MM.1S (cell line): ENCODE measurements at regions not wholly inside any gene's neighbourhood (a gene's known extent, or its start where the extent isn't known, plus 50 kb on each side); places are given as distances from the start of the nearest gene placed in this dataset.

Experiments used
- CTCF ChIP-seq: fragments of 300-600 bp; sonication (generic); IDR thresholded peaks from 2 replicates; pipeline ENCODE4 v1.5.1; 2016; ENCODE audit warnings: antibody characterized with exemption, low read length, mixed read lengths
- EZH2 ChIP-seq: fragments of 300-600 bp; sonication (generic); optimal IDR thresholded peaks from 2 replicates; pipeline ENCODE3; 2017; ENCODE audit warnings: low read depth, mild to moderate bottlenecking, antibody characterized with exemption, low read length, mixed read lengths
- EZH2phosphoT487 ChIP-seq: fragments of 300-600 bp; sonication (generic); IDR thresholded peaks from 2 replicates; pipeline ENCODE4 v1.6.1; 2018; ENCODE audit warnings: antibody characterized with exemption, low read length

DNA sequence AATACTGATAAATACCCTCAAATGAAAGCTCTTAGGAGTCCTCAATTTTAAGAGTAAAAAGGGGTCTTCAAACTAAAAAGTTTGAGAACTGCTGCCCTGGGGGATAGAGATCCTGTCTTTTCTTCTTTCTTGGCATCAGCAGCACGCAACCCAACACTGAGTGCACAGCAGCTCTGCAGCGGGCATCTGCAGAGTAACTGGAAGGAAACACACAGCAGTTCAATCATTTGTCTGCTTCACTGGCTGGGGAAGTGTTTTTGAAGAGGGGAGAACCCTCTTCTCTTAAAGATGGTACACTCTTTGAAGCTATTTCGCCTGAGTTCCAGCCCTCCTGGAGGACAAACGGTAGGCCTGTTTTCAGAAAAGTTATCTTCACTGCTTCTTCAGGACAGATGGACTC lies 193.6 kb downstream of the FGFR2 start:
- TF ChIP-seq CTCF (no peak), EZH2phosphoT487 (no peak), EZH2 (no peak)
